ENCODE measurements at regions not wholly inside any gene's neighbourhood (a gene's known extent, or its start where the extent isn't known, plus 50 kb on each side); places are given as distances from the start of the nearest gene placed in this dataset.

- DNase-seq: no peak
Measured at GRCh38 chr6:137736911-137737310, 130.1 kb upstream of the TNFAIP3 start.

GRCh38 chr6:137737836-137738596 is 129.0 kb upstream of the TNFAIP3 start:
- no peak for DNase-seq

GRCh38 chr6:137738931-137739504 is 128.0 kb upstream of the TNFAIP3 start:
- DNase-seq: no peak

GRCh38 chr6:137739544-137739943 is 127.5 kb upstream of the TNFAIP3 start:
- no peak for DNase-seq

GRCh38 chr6:137740091-137740755 is 126.8 kb upstream of the TNFAIP3 start:
- DNase-seq: no peak

GRCh38 chr6:137740967-137741761 is 125.9 kb upstream of the TNFAIP3 start:
- DNase-seq: no peak

- no peak for DNase-seq
Measured at GRCh38 chr6:137743493-137743892, 123.6 kb upstream of the TNFAIP3 start.

- no peak for DNase-seq
Measured at GRCh38 chr6:137744877-137745276, 122.2 kb upstream of the TNFAIP3 start.

GRCh38 chr6:137745321-137745720 is 121.7 kb upstream of the TNFAIP3 start:
- no peak for DNase-seq

GRCh38 chr6:137746264-137746663 is 120.8 kb upstream of the TNFAIP3 start:
- DNase-seq: no peak

GRCh38 chr6:137749696-137750211 is 117.3 kb upstream of the TNFAIP3 start:
- no peak for DNase-seq

- no peak for DNase-seq
Measured at GRCh38 chr6:137750297-137750696, 116.8 kb upstream of the TNFAIP3 start.

- no peak for DNase-seq
Measured at GRCh38 chr6:137751768-137752560, 115.1 kb upstream of the TNFAIP3 start.

- DNase-seq: no peak
Measured at GRCh38 chr6:137754366-137754765, 112.7 kb upstream of the TNFAIP3 start.

GRCh38 chr6:137754866-137755265 is 112.2 kb upstream of the TNFAIP3 start:
- DNase-seq: no peak

- no peak for DNase-seq
Measured at GRCh38 chr6:137755284-137755683, 111.8 kb upstream of the TNFAIP3 start.

GRCh38 chr6:137756788-137757187 is 110.3 kb upstream of the TNFAIP3 start:
- no peak for DNase-seq

- no peak for DNase-seq
Measured at GRCh38 chr6:137758661-137759060, 108.4 kb upstream of the TNFAIP3 start.

GRCh38 chr6:137759624-137760023 is 107.4 kb upstream of the TNFAIP3 start:
- DNase-seq: no peak

- no peak for DNase-seq
Measured at GRCh38 chr6:137761072-137761471, 106.0 kb upstream of the TNFAIP3 start.

GRCh38 chr6:137761487-137761886 is 105.6 kb upstream of the TNFAIP3 start:
- no peak for DNase-seq
